GM12892 (cell line): ENCODE measurements at regions not wholly inside any gene's neighbourhood (a gene's known extent, or its start where the extent isn't known, plus 50 kb on each side); places are given as distances from the start of the nearest gene placed in this dataset.

Experiments
- POLR2A ChIP-seq: IDR thresholded peaks from 2 replicates; pipeline ENCODE4 v1.6.1; 2011; ENCODE audit warnings: low read depth, low read length, control low read depth
- POLR2AphosphoS5 ChIP-seq: IDR thresholded peaks from 2 replicates; pipeline ENCODE4 v1.6.1; 2011; ENCODE audit warnings: low read depth, low read length, control low read depth
- TAF1 ChIP-seq: IDR thresholded peaks from 2 replicates; pipeline ENCODE4 v1.6.1; 2011; ENCODE audit warnings: low read depth, mild to moderate bottlenecking, control low read depth, low read length, borderline replicate concordance

GRCh38 chr13:62060570-62060969 lies 644.9 kb upstream of the PCDH20 start:
- TF ChIP-seq POLR2A (no peak), POLR2AphosphoS5 (no peak), TAF1 (no peak)
